Hepatic stellate cell (primary cell): ENCODE measurements at regions not wholly inside any gene's neighbourhood (a gene's known extent, or its start where the extent isn't known, plus 50 kb on each side); places are given as distances from the start of the nearest gene placed in this dataset.
"Not testable (repeated sequence)": the region's sequence is repeated elsewhere in the genome, so short reads cannot be mapped to it uniquely, and the experiment has no call there.

ENCODE experiments used
- DNase-seq: peaks from one replicate; pipeline ENCODE4 v3.0.0; 2011; ENCODE audit warnings: low spot score

GRCh38 chr11:90422787-90423186, 199.9 kb upstream of the CHORDC1 start:
- not testable (repeated sequence) for DNase-seq

DNA sequence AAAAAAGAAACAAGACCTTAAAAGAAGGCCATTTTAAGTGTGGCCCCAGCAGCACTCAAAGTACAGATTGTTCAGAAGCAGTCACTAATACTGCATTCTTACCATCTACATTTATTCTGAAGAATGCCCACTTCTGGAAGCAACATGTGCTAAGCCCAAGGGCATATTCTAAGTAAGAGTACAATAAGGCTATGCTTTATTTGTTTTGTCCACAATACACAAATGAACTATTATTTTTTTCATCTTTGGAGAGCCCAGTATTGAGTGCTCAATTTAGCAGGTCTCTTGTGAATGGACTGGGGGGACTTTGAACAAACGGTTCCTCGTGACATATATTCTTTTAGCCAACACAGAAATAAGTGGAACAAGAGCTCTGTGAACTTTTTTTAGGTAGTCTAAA, 191.4 kb upstream of the CHORDC1 start:
- no peak for DNase-seq

GRCh38 chr11:90407350-90407749, 184.5 kb upstream of the CHORDC1 start:
- DNase-seq, result no peak

DNA sequence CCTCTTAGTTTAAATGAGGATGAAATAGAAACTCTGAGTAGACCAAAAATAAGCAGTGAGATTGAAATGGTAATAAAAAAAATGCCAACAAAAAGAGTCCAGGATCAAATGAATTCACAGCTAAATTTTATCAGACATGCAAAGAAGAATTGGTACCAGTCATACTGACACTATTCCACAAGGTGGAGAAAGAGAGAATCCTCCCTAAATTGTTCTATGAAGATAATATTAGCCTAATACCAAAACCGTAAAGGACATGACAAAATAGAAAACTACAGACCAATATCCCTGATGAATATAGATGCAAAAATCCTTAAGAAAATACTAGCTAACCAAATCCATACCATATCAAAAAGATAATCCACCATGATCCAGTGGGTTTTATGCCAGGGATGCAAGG, 169.8 kb upstream of the CHORDC1 start:
- no peak for DNase-seq

DNA sequence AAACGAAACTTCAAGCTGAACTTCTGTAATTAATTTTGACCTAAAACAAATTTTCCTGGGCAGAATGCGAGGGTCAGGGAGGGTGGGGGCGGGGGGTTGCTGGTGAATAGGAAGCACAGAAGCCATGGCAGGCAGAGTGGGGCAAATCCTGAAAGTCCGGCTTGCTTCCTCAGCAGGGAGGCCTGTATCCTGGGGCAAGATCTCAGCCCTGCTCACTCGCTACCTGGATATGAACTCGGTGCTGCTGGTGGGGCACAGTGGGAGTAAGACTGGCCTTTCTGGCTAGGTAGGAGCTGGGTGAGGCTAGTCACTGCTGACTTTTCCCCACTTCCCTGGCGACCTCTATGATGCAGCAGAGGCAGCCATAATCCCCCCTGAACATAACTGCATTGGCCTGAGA, 168.9 kb upstream of the CHORDC1 start:
- DNase-seq, result no peak

DNA sequence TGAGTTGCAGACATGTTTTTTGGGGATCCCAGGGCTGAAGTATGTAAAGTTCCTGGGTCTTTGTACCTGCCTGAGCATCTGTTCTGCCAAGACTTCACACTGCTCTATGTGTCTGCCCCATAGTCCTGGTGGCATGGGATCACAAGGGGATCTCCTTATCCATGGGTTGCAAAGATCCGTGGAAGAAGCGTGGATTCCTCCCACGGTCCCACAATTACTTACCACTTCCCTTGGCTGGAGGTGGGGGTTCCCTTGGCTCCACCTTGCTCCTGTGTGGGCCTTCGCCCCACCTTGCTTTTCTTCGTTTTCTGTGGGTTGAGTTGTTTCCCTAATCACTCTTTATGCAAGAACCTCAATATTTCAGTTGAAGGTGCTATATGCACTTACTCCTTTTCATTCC, 157.4 kb upstream of the CHORDC1 start:
- no peak for DNase-seq

DNA sequence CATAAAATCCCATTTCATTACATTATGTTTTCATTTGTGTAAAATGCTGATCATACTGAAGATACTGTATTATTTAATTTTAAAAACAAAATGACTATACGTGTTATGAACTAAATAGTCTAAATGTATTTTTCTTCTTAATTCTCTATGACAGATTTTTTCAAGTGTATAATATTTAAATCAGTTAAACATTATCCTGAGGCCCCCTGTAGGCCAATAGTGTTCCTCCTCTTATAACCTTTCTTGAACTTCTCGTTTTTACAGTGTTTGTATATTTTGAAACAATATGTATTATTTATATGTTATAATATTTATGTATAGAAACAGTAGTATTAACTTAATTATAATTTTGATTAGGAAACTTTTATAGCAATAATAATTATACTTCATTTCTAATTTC, 151.1 kb upstream of the CHORDC1 start:
- DNase-seq, result no peak

DNA sequence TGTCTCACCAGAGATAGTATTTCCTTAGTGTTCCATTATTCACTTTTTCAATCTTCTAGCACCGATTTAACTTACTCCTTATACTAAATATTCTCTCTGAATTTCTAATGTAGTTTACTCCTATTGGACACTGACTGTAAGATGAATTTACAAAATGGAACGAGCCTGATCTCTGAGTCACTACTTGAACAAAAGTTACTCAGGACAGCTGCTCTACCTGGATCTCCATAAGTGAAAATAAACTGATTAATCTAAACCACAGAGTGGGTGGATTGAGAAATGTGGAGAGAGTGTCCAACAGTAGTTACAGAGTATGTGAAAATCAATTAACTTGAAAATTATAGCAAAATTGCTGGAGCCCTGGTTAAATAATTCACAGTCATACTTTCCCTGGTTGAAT, 141.7 kb upstream of the CHORDC1 start:
- no peak for DNase-seq

DNA sequence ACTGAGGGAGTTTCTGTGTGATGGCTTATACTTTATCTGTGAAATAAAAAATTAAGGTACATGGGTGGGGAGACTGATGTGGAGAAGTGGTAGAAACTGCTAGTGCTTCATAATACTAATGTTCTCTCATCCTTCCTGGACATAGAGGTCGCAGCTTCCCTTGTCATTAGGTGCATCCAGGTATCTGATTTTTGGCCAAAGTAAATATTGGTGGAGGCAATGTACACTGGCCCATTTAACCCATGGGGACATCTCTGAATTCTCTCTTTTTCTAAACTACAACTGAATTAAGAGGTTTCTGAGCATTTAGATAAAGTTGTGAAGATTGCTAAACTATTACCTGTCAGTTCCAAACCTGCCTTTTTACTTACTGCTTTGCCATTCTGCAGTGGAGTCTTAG, 140.9 kb upstream of the CHORDC1 start:
- no peak for DNase-seq

DNA sequence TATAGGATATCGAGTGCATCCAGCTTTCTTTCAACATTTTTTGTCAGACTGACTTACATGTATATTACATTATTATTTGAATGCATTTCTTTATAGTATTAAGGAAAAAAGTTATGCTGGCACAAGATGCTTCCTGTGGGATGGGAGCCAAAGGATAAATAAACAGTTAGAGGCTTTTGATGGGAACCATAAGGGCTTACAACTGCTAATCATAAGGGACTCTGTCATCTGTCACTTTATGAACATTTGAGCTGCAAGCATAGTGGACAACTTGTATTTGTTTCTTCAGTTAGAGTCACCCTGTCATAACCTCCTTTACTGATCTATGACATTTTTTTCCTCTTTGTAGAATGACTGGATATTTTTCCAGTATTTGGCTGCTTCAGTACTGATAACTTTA, 132.4 kb upstream of the CHORDC1 start:
- DNase-seq, result no peak

GRCh38 chr11:90349731-90350130, 126.9 kb upstream of the CHORDC1 start:
- DNase-seq, result no peak

- DNase-seq, result no peak
Measured at GRCh38 chr11:90344546-90344945, 121.7 kb upstream of the CHORDC1 start.

GRCh38 chr11:90343673-90344072, 120.8 kb upstream of the CHORDC1 start:
- DNase-seq, result no peak

DNA sequence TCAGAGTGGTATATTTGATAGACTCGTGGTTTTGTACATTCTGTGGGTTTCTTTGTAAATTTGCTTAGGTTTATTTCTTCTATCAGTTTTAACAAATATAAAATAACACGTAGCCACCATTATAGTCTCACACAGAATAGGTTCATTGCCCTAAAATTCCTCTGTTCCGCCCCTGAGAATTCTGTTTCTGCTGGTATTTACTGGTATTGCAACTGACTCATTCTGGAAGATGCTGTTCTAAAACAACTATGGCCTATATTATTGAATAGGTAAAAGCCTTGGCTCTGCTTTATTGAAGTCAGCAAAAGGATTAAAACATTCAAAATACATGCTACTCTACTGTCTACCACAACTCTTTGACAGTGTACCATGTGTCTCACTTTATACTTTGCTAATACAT, 119.1 kb upstream of the CHORDC1 start:
- no peak for DNase-seq

DNA sequence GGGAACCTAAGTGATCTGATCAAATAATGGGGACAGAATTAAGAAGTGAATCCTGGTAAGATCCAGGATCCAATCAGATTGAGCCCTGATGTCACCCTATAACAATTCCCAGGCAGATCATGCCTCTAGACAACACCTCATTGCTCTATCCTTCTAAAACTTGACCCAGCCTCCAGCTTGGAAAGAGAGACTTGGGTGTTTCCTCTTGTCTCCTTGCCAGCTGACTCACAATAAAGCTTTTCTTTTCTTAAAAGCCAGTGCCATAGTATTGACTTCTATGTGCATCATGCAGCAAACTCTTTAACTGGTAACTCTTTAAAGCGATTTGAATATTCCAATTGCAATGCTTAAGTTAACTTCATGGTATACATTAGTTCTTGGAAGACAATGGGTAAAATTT, 109.6 kb upstream of the CHORDC1 start:
- DNase-seq, result no peak

DNA sequence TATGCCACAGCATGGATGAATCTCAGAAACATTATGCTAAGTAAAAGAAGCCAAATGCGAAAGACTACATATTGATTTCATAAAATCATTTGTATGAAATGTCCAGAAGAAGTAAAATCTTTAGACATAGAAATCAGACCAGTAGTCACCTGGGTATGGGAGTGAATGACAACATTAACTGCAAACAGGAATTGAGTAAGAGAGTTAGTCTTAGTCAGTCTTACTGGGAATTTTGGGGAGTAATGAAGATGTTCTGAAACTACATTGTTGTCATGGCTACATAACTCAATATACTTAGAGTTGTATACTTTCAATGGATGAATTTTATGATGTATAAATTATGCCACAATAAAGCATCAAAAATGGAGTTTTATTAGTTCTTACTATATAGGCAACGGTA, 107.8 kb upstream of the CHORDC1 start:
- DNase-seq, result no peak

- no peak for DNase-seq
Measured at GRCh38 chr11:90329043-90329442, 106.2 kb upstream of the CHORDC1 start.

- DNase-seq, result no peak
Measured at GRCh38 chr11:90326647-90327046, 103.8 kb upstream of the CHORDC1 start.

DNA sequence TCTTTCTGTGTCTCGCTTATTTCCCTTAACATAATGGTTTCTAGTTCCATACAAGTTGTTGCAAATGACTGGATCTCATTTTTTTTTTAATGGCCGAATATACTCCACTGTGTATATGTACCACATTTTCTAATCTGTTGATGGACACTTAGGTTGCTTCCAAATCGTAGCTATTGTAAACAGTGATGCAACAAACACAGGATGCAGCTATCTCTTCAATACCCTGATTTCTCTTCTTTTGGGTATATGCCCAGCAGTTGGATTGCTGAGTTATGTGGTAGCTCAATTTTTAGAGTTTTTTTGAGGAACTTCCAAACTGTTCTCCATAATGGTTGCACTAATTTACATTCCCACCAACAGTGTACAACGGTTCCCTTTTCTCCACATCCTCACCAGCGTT, 100.4 kb upstream of the CHORDC1 start:
- DNase-seq, result no peak

DNA sequence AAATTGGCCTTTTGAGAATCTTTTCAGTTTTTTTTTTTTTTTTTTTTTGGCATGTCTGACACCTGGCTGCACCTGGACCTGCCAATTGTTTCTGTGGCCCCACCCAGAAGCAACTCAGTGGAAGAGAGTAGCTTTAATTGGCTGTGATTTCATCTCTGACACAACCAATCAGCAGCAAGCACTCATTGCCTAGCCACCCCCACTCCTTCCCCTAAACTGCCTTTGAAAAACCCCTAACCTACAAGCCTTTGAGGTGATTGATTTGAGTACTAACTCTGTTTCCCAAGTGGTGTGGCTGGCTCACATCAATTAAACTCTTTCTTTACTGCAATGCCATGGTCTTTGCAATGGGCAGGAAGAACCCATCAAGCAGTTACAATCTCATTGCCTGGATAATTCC, 98.2 kb upstream of the CHORDC1 start:
- no peak for DNase-seq

DNA sequence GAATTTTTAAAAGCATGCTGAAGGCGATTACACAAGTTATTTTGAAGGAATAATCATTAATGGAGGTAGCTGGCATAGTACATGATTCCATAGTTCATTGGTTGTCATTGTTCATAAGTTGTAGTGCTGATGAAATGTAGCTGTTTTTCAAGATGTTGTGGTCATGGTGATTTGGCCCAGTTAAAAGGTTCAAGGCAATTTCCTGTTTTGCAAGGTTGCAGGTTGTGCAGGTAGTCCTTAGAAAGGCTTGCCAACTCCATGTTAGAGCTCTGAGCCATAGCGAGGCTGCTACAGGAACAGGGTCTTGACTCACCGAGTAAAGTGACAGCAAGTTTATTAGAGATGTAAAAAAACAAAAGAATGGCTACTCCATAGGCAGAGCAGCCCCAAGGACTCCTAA, 95.8 kb upstream of the CHORDC1 start:
- no peak for DNase-seq

GRCh38 chr11:90310210-90310609, 87.4 kb upstream of the CHORDC1 start:
- no peak for DNase-seq

DNA sequence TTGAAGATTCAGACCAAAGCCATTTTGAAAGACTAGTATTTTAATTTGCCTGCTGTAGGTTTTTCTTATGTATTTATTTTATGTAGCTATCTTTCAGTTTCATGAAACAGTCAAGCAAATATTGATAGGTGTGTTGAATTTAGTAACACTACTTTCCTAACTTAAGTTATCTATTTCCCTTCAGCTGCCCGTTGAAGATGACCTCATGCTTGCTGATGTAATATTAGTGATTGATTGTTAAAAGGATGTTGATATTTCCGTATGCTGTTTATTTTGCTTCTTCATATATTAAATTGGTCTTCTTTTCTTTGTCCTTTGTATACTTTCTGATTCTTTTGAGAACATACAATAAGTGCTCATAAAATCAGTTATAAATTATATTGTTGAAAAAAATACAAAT, 86.8 kb upstream of the CHORDC1 start:
- no peak for DNase-seq

GRCh38 chr11:90294526-90294925, 71.7 kb upstream of the CHORDC1 start:
- DNase-seq, result no peak

DNA sequence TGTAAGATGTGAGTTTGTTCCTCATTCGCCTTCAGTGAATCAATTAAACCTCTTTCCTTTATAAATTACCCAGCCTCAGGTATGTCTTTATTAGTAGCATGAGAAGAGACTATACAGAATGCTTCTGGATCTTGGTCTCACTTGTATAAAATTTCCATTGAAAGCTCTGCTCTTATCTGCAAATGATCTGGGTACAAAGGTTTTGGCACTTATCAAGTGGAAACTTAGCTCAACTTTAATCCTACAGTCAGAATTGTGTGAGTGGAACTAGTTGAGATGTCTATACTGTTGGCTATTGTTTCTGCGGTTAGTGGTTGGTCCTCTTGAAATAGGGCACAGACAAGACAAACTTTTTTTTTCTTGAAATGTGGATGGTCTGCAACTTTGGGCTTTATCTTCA, 71.2 kb upstream of the CHORDC1 start:
- no peak for DNase-seq
